Endothelial cell of umbilical vein (primary cell): ENCODE measurements at regions not wholly inside any gene's neighbourhood (a gene's known extent, or its start where the extent isn't known, plus 50 kb on each side); places are given as distances from the start of the nearest gene placed in this dataset.

ENCODE experiments used
- BruUV-seq: library from RNA; stranded (reverse); fragments of 400-500 nt; replicated peaks from 2 replicates; lab custom pipeline; 2021; lab: Mats Ljungman, UMichigan
- CTCF ChIA-PET: fragments of 300-600, 350-600 bp; sonication (Branson Sonifier 250); formaldehyde crosslinking; loops from one replicate; lab custom pipeline; 2021; ENCODE audit warnings: antibody characterized with exemption, inconsistent platforms; lab: Charles Lee
- POLR2A ChIA-PET: fragments of 300-600, 350-600 bp; sonication (Branson Sonifier 250); formaldehyde crosslinking; loops from one replicate; lab custom pipeline; 2021; ENCODE audit warnings: antibody characterized with exemption, inconsistent platforms; lab: Charles Lee
- DNase-seq: peaks from one replicate; pipeline ENCODE4 v3.0.0-alpha.2; 2011; ENCODE audit warnings: low read depth, low spot score
- FAIRE-seq: peaks from 2 replicates; lab custom pipeline; 2011; peaks lifted over from hg19 to GRCh38; lab: Jason Lieb, UNC
- H2AFZ ChIP-seq: 2 replicates; pipeline ENCODE4 v1.6.0; 2012; ENCODE audit warnings: low read depth, low read length, control low read depth, inconsistent platforms
- H3K27ac ChIP-seq: 2 replicates; pipeline ENCODE4 v1.5.1; 2011; ENCODE audit warnings: low read depth, mild to moderate bottlenecking, control low read depth, low read length, moderate library complexity; ENCODE audit not compliant: insufficient read depth
- H3K27me3 ChIP-seq, 2 experiments: 2 replicates each; pipeline versions ENCODE4 v1.6.0 to v1.6.1; 2011; ENCODE audit warnings: low read length in 2 of 2, mixed read lengths in 1 of 2; ENCODE audit not compliant: control insufficient read depth in 2 of 2, insufficient read depth in 2 of 2
- H3K36me3 ChIP-seq, 2 experiments: 2 replicates in 1 of 2; 3 replicates in 1 of 2; pipeline ENCODE4 v1.5.1; 2011; ENCODE audit warnings: low read length in 2 of 2, mild to moderate bottlenecking in 1 of 2, moderate library complexity in 1 of 2; ENCODE audit not compliant: control insufficient read depth in 2 of 2, insufficient read depth in 2 of 2; ENCODE audit errors: extremely low read depth in 1 of 2
- H3K4me1 ChIP-seq: 3 replicates; pipeline ENCODE4 v1.5.1; 2011; ENCODE audit warnings: mild to moderate bottlenecking, low read length; ENCODE audit not compliant: control insufficient read depth, insufficient read depth; ENCODE audit errors: extremely low read depth
- H3K4me2 ChIP-seq: 2 replicates; pipeline ENCODE4 v1.6.1; 2011; ENCODE audit warnings: low read length, control low read depth, mixed read lengths; ENCODE audit not compliant: insufficient read depth
- H3K4me3 ChIP-seq, 3 experiments: fragments of 200-600 bp in 1 of 3; sonication (generic), shearing (Covaris generic) in 1 of 3; replicated peaks in 1 of 3; 2 replicates each; pipeline ENCODE4 v1.5.1; 2011 to 2016; ENCODE audit warnings: control low read depth in 3 of 3, low read length in 3 of 3, mild to moderate bottlenecking in 2 of 3, inconsistent platforms in 1 of 3, low read depth in 1 of 3, moderate library complexity in 1 of 3; ENCODE audit not compliant: insufficient read depth in 1 of 3
- H3K79me2 ChIP-seq: 2 replicates; pipeline ENCODE4 v1.6.0; 2012; ENCODE audit warnings: low read length, inconsistent platforms; ENCODE audit not compliant: control insufficient read depth, insufficient read depth
- H3K9ac ChIP-seq: replicated peaks from 2 replicates; pipeline ENCODE3; 2011; ENCODE audit warnings: low read length, control low read depth; ENCODE audit not compliant: insufficient read depth; ENCODE audit errors: extremely low read depth
- H3K9me1 ChIP-seq: replicated peaks from 3 replicates; pipeline ENCODE4 v1.6.0; 2011; ENCODE audit warnings: mild to moderate bottlenecking, low read length; ENCODE audit not compliant: control insufficient read depth, insufficient read depth; ENCODE audit errors: extremely low read depth
- H3K9me3 ChIP-seq: replicated peaks from 2 replicates; pipeline ENCODE4 v1.5.1; 2012; ENCODE audit warnings: low read length, inconsistent platforms; ENCODE audit not compliant: control insufficient read depth, insufficient read depth
- H4K20me1 ChIP-seq: replicated peaks from 2 replicates; pipeline ENCODE3; 2011; ENCODE audit warnings: mild to moderate bottlenecking, low read length; ENCODE audit not compliant: control insufficient read depth, insufficient read depth; ENCODE audit errors: extremely low read depth
- EZH2 ChIP-seq: IDR thresholded peaks from 2 replicates; pipeline ENCODE4 v1.6.1; 2012; ENCODE audit warnings: borderline replicate concordance, low read depth, mild to moderate bottlenecking, moderate library complexity, low read length, inconsistent platforms; ENCODE audit not compliant: severe bottlenecking
- FOS ChIP-seq: IDR thresholded peaks from 2 replicates; pipeline ENCODE4 v1.6.1; 2011; ENCODE audit warnings: mild to moderate bottlenecking, low read length, moderate library complexity, borderline replicate concordance; ENCODE audit not compliant: insufficient read depth
- GATA2 ChIP-seq: IDR thresholded peaks from 2 replicates; pipeline ENCODE4 v1.7.0; 2011; ENCODE audit warnings: low read depth, mild to moderate bottlenecking, moderate library complexity, mixed read lengths, low read length; ENCODE audit not compliant: insufficient read length, insufficient read depth
- JUN ChIP-seq: IDR thresholded peaks from 2 replicates; pipeline ENCODE4 v1.6.1; 2011; ENCODE audit warnings: borderline replicate concordance, low read depth; ENCODE audit not compliant: insufficient read length, insufficient read depth
- MYC ChIP-seq: IDR thresholded peaks from one replicate; pipeline ENCODE4 v1.6.1; 2011; ENCODE audit warnings: mild to moderate bottlenecking, low read depth, low read length
- POLR2A ChIP-seq: IDR thresholded peaks from 2 replicates; pipeline ENCODE4 v1.6.1; 2012; ENCODE audit warnings: low read depth, mild to moderate bottlenecking, control low read depth, low read length
- POLR2AphosphoS5 ChIP-seq: IDR thresholded peaks from 2 replicates; pipeline ENCODE4 v1.6.1; 2012; ENCODE audit warnings: low read depth, mild to moderate bottlenecking, control low read depth, low read length, moderate library complexity; ENCODE audit not compliant: insufficient read depth
- dilution Hi-C: fragments of 300-500 bp; cut with MboI; formaldehyde crosslinking; loops from one replicate; pipeline ENCODE4 v1.15.0; 2019; ENCODE audit warnings: low sequenced_read_pairs; ENCODE audit not compliant: extremely low pct_ligation_motif_present
- intact Hi-C: fragments of 100-400 bp; cut with micrococcal nuclease; formaldehyde crosslinking; loops from one replicate; pipeline ENCODE4 v1.10.0; 2022
- TF ChIP-seq, protein P1 (sequence below), 2 donors: IDR thresholded peaks; 1 replicate in 1 of 2; 2 replicates in 1 of 2; pipeline ENCODE4 v1.5.1; 2011; ENCODE audit warnings: low read length in 2 of 2, mild to moderate bottlenecking in 2 of 2, moderate library complexity in 2 of 2, control low read depth in 1 of 2, inconsistent platforms in 1 of 2, low read depth in 1 of 2; ENCODE audit not compliant: insufficient read depth in 1 of 2; ENCODE audit errors: extremely low read depth in 1 of 2
- TF ChIP-seq, protein P2 (sequence below): IDR thresholded peaks from 2 replicates; pipeline ENCODE4 v1.6.1; 2011; ENCODE audit not compliant: insufficient read depth, insufficient read length

DNA sequence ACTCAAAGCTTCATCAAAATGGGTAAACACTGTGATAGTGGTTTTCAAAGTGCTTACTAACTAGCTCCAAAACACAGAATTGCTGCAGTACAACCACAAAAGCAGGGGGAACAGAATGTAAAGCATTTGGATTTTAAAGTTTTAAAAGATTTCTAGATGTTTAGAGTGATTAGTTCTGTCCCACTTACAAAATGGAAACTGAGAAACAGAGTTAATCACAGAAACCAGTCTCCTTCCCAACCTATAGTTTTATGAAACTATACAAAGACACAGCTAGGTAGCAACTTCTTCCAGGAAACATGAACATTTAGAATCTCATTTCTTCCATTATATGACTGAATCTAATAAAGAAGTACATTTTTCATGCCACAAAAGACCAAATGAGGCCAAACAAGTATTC is 73.8 kb upstream of the HNRNPA3 start:
- no peak for TF ChIP-seq FOS
- TF ChIP-seq, protein P1, sequence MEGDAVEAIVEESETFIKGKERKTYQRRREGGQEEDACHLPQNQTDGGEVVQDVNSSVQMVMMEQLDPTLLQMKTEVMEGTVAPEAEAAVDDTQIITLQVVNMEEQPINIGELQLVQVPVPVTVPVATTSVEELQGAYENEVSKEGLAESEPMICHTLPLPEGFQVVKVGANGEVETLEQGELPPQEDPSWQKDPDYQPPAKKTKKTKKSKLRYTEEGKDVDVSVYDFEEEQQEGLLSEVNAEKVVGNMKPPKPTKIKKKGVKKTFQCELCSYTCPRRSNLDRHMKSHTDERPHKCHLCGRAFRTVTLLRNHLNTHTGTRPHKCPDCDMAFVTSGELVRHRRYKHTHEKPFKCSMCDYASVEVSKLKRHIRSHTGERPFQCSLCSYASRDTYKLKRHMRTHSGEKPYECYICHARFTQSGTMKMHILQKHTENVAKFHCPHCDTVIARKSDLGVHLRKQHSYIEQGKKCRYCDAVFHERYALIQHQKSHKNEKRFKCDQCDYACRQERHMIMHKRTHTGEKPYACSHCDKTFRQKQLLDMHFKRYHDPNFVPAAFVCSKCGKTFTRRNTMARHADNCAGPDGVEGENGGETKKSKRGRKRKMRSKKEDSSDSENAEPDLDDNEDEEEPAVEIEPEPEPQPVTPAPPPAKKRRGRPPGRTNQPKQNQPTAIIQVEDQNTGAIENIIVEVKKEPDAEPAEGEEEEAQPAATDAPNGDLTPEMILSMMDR (IDR thresholded peaks at IDR 0.05; ENCODE audit: extremely low read depth in 1 of 2, insufficient read depth in 1 of 2, low read depth in 1 of 2, low read length in 2 of 2), result no peak
- no peak for TF ChIP-seq GATA2
- TF ChIP-seq EZH2, result no peak
- TF ChIP-seq POLR2A, result no peak
- TF ChIP-seq MYC, result no peak
- TF ChIP-seq, protein P2, sequence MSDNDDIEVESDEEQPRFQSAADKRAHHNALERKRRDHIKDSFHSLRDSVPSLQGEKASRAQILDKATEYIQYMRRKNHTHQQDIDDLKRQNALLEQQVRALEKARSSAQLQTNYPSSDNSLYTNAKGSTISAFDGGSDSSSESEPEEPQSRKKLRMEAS, result no peak
- no peak for TF ChIP-seq POLR2AphosphoS5
- no peak for TF ChIP-seq JUN
- Histone ChIP-seq H3K27me3 (no peaks in the 10 kb centered on the region), H3K36me3 (no peaks in the 10 kb centered on the region), H3K9me3 (no peaks in the 10 kb centered on the region), H2AFZ (no peak overlapping the region), H3K9ac (no peak overlapping the region), H3K27ac (no peak overlapping the region), H4K20me1 (no peaks in the 10 kb centered on the region), H3K4me1 (peaks cover 8% of the 10 kb centered on the region), H3K79me2 (no peaks in the 10 kb centered on the region), H3K4me2 (no peak overlapping the region), H3K9me1 (no peaks in the 10 kb centered on the region), H3K4me3 (no peak overlapping the region)
- ChIA-PET CTCF (interaction anchor here (1.3 to 2.8 kb wide), 2 partner anchors 10 to 1012 kb away, joined by 3 to 23 read pairs; no protein-coding TSS in a partner anchor), POLR2A (no interaction called here)
- dilution Hi-C loops (loop anchor here (25.0 kb wide), 2 partner anchors 477 to 577 kb away; no protein-coding TSS in a partner anchor), intact Hi-C loops (no loop called here)
- DNase-seq, result no peak
- no peak for FAIRE-seq
- BruUV-seq, result no TSS peak
